ENCODE measurements at regions not wholly inside any gene's neighbourhood (a gene's known extent, or its start where the extent isn't known, plus 50 kb on each side); places are given as distances from the start of the nearest gene placed in this dataset.

DNA sequence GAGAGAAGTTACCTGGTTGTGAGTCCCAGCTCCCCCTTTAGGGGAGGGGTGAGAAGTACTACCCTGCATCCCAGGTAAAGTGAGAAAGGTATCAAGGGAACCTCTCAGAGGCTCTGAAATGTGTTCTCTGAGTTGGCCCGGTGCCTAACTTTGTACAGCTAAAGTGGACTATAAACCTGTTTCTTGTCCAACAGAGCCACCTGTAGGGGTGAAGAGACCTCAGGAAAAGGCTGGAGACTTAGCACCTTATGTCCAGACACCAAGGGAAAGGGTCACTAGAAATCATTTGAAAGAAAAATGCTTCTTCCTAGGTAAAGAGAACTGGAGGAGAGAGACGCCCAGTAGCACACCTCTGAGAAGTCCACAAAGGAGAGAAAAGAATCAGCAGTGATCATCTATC lies 108.3 kb upstream of the KIF2A start:
- TF ChIP-seq, protein P1, sequence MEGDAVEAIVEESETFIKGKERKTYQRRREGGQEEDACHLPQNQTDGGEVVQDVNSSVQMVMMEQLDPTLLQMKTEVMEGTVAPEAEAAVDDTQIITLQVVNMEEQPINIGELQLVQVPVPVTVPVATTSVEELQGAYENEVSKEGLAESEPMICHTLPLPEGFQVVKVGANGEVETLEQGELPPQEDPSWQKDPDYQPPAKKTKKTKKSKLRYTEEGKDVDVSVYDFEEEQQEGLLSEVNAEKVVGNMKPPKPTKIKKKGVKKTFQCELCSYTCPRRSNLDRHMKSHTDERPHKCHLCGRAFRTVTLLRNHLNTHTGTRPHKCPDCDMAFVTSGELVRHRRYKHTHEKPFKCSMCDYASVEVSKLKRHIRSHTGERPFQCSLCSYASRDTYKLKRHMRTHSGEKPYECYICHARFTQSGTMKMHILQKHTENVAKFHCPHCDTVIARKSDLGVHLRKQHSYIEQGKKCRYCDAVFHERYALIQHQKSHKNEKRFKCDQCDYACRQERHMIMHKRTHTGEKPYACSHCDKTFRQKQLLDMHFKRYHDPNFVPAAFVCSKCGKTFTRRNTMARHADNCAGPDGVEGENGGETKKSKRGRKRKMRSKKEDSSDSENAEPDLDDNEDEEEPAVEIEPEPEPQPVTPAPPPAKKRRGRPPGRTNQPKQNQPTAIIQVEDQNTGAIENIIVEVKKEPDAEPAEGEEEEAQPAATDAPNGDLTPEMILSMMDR (IDR thresholded peaks at IDR 0.05), result no peak
- WGBS (ENCODE audit: insufficient coverage), result 90% methylated on average over 2 of the region's 2 CpGs
- Histone ChIP-seq H3K9me3 (ENCODE audit: control insufficient read depth, insufficient read depth, low read length) (no peaks in the 10 kb centered on the region), H3K4me1 (ENCODE audit: control insufficient read depth, insufficient read depth, low read length) (no peaks in the 10 kb centered on the region), H3K4me3 (ENCODE audit: low read length) (no peak overlapping the region), H3K27ac (ENCODE audit: low read length) (no peak overlapping the region), H3K27me3 (ENCODE audit: control insufficient read depth, insufficient read depth, low read length) (no peaks in the 10 kb centered on the region), H3K36me3 (ENCODE audit: control insufficient read depth, insufficient read depth, low read length) (no peaks in the 10 kb centered on the region)
- intact Hi-C loops (cut with micrococcal nuclease), result no loop called here
- no peaks in the 10 kb centered on the region for H3K36me3 Mint-ChIP-seq
- H3K4me3 Mint-ChIP-seq, result no peak overlapping the region
- no peaks in the 10 kb centered on the region for H3K4me1 Mint-ChIP-seq
- ATAC-seq (no peak), DNase-seq (no peak)
- no peaks in the 10 kb centered on the region for H3K9me3 Mint-ChIP-seq
- no peak overlapping the region for H3K27ac Mint-ChIP-seq
- peaks cover 7 to 23% of the 10 kb centered on the region in 2 donors for H3K27me3 Mint-ChIP-seq (ENCODE audit: low read depth in 2 of 2)

DNA sequence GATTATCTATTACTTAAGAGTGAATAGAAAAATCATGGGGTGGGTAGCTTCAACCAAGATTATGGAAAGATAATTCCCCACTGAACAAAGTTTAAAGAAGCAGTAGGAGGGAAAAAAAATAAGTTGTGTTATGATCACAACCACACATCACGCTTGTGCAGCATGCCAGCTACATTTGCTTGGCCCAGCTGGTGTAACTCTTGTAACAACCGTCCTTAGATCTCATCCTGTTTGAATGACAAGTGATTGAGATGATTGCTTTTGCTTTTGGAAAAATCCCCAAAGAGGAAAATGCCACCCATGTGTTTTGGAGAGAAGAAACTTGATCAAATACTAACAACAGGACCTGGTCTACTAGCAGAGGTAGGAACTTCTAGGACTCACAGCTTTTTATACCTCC lies 107.6 kb upstream of the KIF2A start:
- Histone ChIP-seq H3K4me1 (ENCODE audit: control insufficient read depth, insufficient read depth, low read length) (no peaks in the 10 kb centered on the region), H3K27ac (ENCODE audit: low read length) (no peak overlapping the region), H3K9me3 (ENCODE audit: control insufficient read depth, insufficient read depth, low read length) (no peaks in the 10 kb centered on the region), H3K27me3 (ENCODE audit: control insufficient read depth, insufficient read depth, low read length) (no peaks in the 10 kb centered on the region), H3K36me3 (ENCODE audit: control insufficient read depth, insufficient read depth, low read length) (no peaks in the 10 kb centered on the region), H3K4me3 (ENCODE audit: low read length) (no peak overlapping the region)
- TF ChIP-seq, protein P1 (IDR thresholded peaks at IDR 0.05), result no peak
- no peaks in the 10 kb centered on the region for H3K4me1 Mint-ChIP-seq
- DNase-seq (no peak), ATAC-seq (no peak)
- no peak overlapping the region for H3K4me3 Mint-ChIP-seq
- intact Hi-C loops (cut with micrococcal nuclease), result no loop called here
- H3K36me3 Mint-ChIP-seq, result no peaks in the 10 kb centered on the region
- no peaks in the 10 kb centered on the region for H3K9me3 Mint-ChIP-seq
- H3K27me3 Mint-ChIP-seq (ENCODE audit: low read depth in 2 of 2), result peaks cover 7 to 23% of the 10 kb centered on the region in 2 donors
- no peak overlapping the region for H3K27ac Mint-ChIP-seq
- 89% methylated on average over 2 of the region's 2 CpGs for WGBS (ENCODE audit: insufficient coverage)

DNA sequence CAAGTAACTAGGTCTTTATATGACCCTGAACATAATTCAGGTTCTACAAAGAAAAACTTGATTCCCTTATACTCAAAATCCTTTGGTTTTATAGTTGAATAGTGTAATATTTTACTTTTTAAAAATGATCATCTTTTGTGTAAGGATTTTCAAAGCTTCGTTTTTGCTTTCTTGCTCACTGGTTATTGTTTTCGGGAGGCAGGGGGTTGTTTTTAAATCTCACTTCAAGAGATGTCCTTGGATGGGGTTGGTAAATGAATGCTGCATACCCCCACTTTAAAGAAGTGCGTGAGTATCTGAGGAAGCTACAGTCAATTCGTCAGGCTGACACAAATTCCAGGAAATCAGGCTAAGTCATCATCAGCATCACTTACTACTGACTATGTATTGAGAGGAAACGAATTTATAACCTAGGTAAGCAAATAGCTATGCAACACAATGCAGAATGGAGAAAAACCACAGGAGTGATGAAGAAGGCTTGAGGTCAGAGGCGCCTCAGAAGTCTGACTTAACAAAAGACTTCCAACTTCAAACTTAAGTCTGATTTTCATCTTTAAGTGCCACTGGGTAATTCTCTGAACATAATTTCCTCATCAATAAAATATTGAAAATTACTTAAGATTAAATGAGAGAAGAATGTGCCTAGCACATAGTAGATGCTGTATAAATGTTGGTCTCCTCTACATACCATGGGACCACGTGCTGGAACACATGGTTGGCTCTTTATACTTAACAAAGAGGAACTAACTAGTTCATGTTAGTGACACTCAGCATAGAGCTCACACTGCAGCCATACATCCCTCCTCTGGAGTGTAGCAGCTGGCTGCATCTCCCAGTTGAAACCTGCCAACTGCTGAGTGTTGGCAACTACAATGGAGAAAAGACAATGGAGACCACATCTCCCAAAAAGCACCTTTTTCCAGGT lies 106.0 kb upstream of the KIF2A start:
- Mint-ChIP-seq H3K9me3 (no peaks in the 10 kb centered on the region), H3K4me1 (no peaks in the 10 kb centered on the region), H3K27me3 (ENCODE audit: low read depth in 2 of 2) (peaks cover 5 to 23% of the 10 kb centered on the region in 2 donors), H3K4me3 (no peak overlapping the region), H3K27ac (no peak overlapping the region), H3K36me3 (no peaks in the 10 kb centered on the region)
- TF ChIP-seq, protein P1 (IDR thresholded peaks at IDR 0.05), result no peak
- Histone ChIP-seq H3K36me3 (ENCODE audit: control insufficient read depth, insufficient read depth, low read length) (no peaks in the 10 kb centered on the region), H3K4me3 (ENCODE audit: low read length) (no peak overlapping the region), H3K27me3 (ENCODE audit: control insufficient read depth, insufficient read depth, low read length) (no peaks in the 10 kb centered on the region), H3K4me1 (ENCODE audit: control insufficient read depth, insufficient read depth, low read length) (no peaks in the 10 kb centered on the region), H3K9me3 (ENCODE audit: control insufficient read depth, insufficient read depth, low read length) (no peaks in the 10 kb centered on the region), H3K27ac (ENCODE audit: low read length) (no peak overlapping the region)
- intact Hi-C loops (cut with micrococcal nuclease), result no loop called here
- 48% methylated on average over 3 of the region's 7 CpGs for WGBS (ENCODE audit: insufficient coverage)
- no peak for ATAC-seq
- DNase-seq, result no peak

All from natural killer cell (primary cell).